Liver (tissue), 8 donors: ENCODE measurements at regions not wholly inside any gene's neighbourhood (a gene's known extent, or its start where the extent isn't known, plus 50 kb on each side); places are given as distances from the start of the nearest gene placed in this dataset.

Source experiments
- DNase-seq: peaks from one replicate; pipeline ENCODE4 v3.0.0-alpha.2; 2017; ENCODE audit warnings: low spot score
- H3K27ac ChIP-seq, 2 donors: one replicate each; pipeline ENCODE4 v1.7.0; 2013; ENCODE audit warnings: inconsistent platforms in 2 of 2, low read length in 2 of 2, control low read depth in 1 of 2, low read depth in 1 of 2, mild to moderate bottlenecking in 1 of 2
- H3K27me3 ChIP-seq, 4 donors: one replicate each; pipeline versions ENCODE4 v1.6.1 to v1.7.0; 2013; ENCODE audit warnings: low read length in 3 of 4, inconsistent platforms in 1 of 4, mild to moderate bottlenecking in 1 of 4, moderate library complexity in 1 of 4; ENCODE audit not compliant: control insufficient read depth in 4 of 4, insufficient read depth in 4 of 4
- H3K36me3 ChIP-seq, 4 donors: one replicate each; pipeline versions ENCODE4 v1.6.1 to v1.7.0; 2013; ENCODE audit warnings: low read length in 3 of 4, mild to moderate bottlenecking in 3 of 4, low read depth in 1 of 4, moderate library complexity in 1 of 4; ENCODE audit not compliant: control insufficient read depth in 4 of 4, insufficient read depth in 3 of 4
- H3K4me1 ChIP-seq, 4 donors: one replicate each; pipeline versions ENCODE4 v1.6.1 to v1.7.0; 2013; ENCODE audit warnings: low read length in 3 of 4, mild to moderate bottlenecking in 3 of 4, moderate library complexity in 1 of 4; ENCODE audit not compliant: control insufficient read depth in 4 of 4, insufficient read depth in 4 of 4
- H3K4me3 ChIP-seq, 3 donors: one replicate each; pipeline versions ENCODE4 v1.6.1 to v1.7.0; 2013; ENCODE audit warnings: low read length in 3 of 3, control low read depth in 1 of 3, low read depth in 1 of 3, mild to moderate bottlenecking in 1 of 3
- H3K9ac ChIP-seq, 2 donors: one replicate each; pipeline ENCODE4 v1.7.0; 2013; ENCODE audit warnings: low read length in 2 of 2, mild to moderate bottlenecking in 2 of 2, moderate library complexity in 2 of 2, control low read depth in 1 of 2, low read depth in 1 of 2
- H3K9me3 ChIP-seq, 4 donors: one replicate each; pipeline versions ENCODE4 v1.6.1 to v1.7.0; 2013; ENCODE audit warnings: low read length in 3 of 4; ENCODE audit not compliant: control insufficient read depth in 4 of 4
- ATF3 ChIP-seq: IDR thresholded peaks from 2 replicates; pipeline ENCODE4 v1.6.1; 2016; ENCODE audit warnings: antibody characterized with exemption
- CTCF ChIP-seq: fragments of 150-350 bp; IDR thresholded peaks from 2 replicates; pipeline ENCODE4 v1.5.1; 2017; ENCODE audit warnings: improper control_type of control experiment, low read depth, low read length; ENCODE audit not compliant: missing input control
- EGR1 ChIP-seq, 2 donors: IDR thresholded peaks; 2 replicates each; pipeline ENCODE4 v1.6.1; 2016 to 2018; ENCODE audit warnings: antibody characterized with exemption in 2 of 2, low read depth in 2 of 2
- FOXA1 ChIP-seq: IDR thresholded peaks from 2 replicates; pipeline ENCODE4 v1.6.1; 2016; ENCODE audit warnings: antibody characterized with exemption
- FOXA2 ChIP-seq: IDR thresholded peaks from 2 replicates; pipeline ENCODE4 v1.6.1; 2016; ENCODE audit warnings: antibody characterized with exemption
- GABPA ChIP-seq, 2 donors: IDR thresholded peaks in 1 of 2; conservative IDR thresholded peaks in 1 of 2; 2 replicates each; pipeline ENCODE4 v1.6.1; 2016; ENCODE audit warnings: antibody characterized with exemption in 2 of 2, mild to moderate bottlenecking in 1 of 2, moderate library complexity in 1 of 2
- HNF4A ChIP-seq, 2 donors: conservative IDR thresholded peaks; 2 replicates each; pipeline ENCODE4 v1.6.1; 2016; ENCODE audit warnings: antibody characterized with exemption in 2 of 2, mild to moderate bottlenecking in 2 of 2
- HNF4G ChIP-seq: IDR thresholded peaks from 2 replicates; pipeline ENCODE4 v1.6.1; 2016; ENCODE audit warnings: antibody characterized with exemption
- JUND ChIP-seq, 2 donors: IDR thresholded peaks; 2 replicates each; pipeline ENCODE4 v1.6.1; 2016; ENCODE audit warnings: antibody characterized with exemption in 2 of 2
- MAX ChIP-seq: IDR thresholded peaks from 2 replicates; pipeline ENCODE4 v1.6.1; 2016; ENCODE audit warnings: antibody characterized with exemption
- NR2F2 ChIP-seq: IDR thresholded peaks from 2 replicates; pipeline ENCODE4 v1.6.1; 2016; ENCODE audit warnings: antibody characterized with exemption
- RAD21 ChIP-seq, 2 donors: IDR thresholded peaks; 2 replicates each; pipeline ENCODE4 v1.6.1; 2016; ENCODE audit warnings: antibody characterized with exemption in 2 of 2, mild to moderate bottlenecking in 2 of 2
- REST ChIP-seq: IDR thresholded peaks from 2 replicates; pipeline ENCODE4 v1.6.1; 2016; ENCODE audit warnings: antibody characterized with exemption, mild to moderate bottlenecking
- RXRA ChIP-seq, 2 donors: IDR thresholded peaks; 2 replicates each; pipeline ENCODE4 v1.6.1; 2017 to 2018; ENCODE audit warnings: antibody characterized with exemption in 2 of 2, mild to moderate bottlenecking in 1 of 2
- SP1 ChIP-seq: IDR thresholded peaks from 2 replicates; pipeline ENCODE4 v1.6.1; 2018; ENCODE audit warnings: antibody characterized with exemption, mild to moderate bottlenecking
- TAF1 ChIP-seq: conservative IDR thresholded peaks from 2 replicates; pipeline ENCODE4 v1.6.1; 2016; ENCODE audit warnings: antibody characterized with exemption, mild to moderate bottlenecking
- YY1 ChIP-seq: IDR thresholded peaks from 2 replicates; pipeline ENCODE4 v1.6.1; 2016; ENCODE audit warnings: antibody characterized with exemption, mild to moderate bottlenecking
- ZBTB33 ChIP-seq: IDR thresholded peaks from 2 replicates; pipeline ENCODE4 v1.6.1; 2016; ENCODE audit warnings: antibody characterized with exemption
- WGBS: extraction: QIAGEN DNeasy Blood & Tissue Kit; methylation state at CpG from one replicate; pipeline ENCODE4 v1.1.7; 2013; 5-methylcytosine and 5-hydroxymethylcytosine counted together
- donor health status: healthy.
- donor health status: healthy.
- donor health status: healthy.
- donor health status: healthy.
- donor health status: healthy.

GRCh38 chr2:193743089-193743488, 1548.4 kb upstream of the TMEFF2 start:
- Histone ChIP-seq H3K9ac (no peak overlapping the region), H3K36me3 (no peaks in the 10 kb centered on the region), H3K27ac (no peak overlapping the region), H3K4me1 (no peaks in the 10 kb centered on the region), H3K27me3 (no peaks in the 10 kb centered on the region), H3K4me3 (no peak overlapping the region), H3K9me3 (no peaks in the 10 kb centered on the region)
- TF ChIP-seq ZBTB33 (no peak), FOXA2 (no peak), MAX (no peak), RXRA (IDR thresholded peaks at IDR 0.05) (no peak), YY1 (no peak), JUND (IDR thresholded peaks at IDR 0.05) (no peak), GABPA (IDR thresholded peaks at IDR 0.05 in 1 of 2, conservative IDR thresholded peaks at IDR 0.05 in 1 of 2) (no peak), SP1 (no peak), NR2F2 (no peak)
- DNase-seq, result no peak
- WGBS, result 43% methylated on average over 4 of the region's 4 CpGs

- H3K36me3 ChIP-seq, result no peaks in the 10 kb centered on the region
- no peaks in the 10 kb centered on the region for H3K9me3 ChIP-seq
- no peak overlapping the region for H3K27ac ChIP-seq
- H3K9ac ChIP-seq, result no peak overlapping the region
- no peaks in the 10 kb centered on the region for H3K27me3 ChIP-seq
- H3K4me1 ChIP-seq, result no peaks in the 10 kb centered on the region
- H3K4me3 ChIP-seq, result no peak overlapping the region
- TF ChIP-seq EGR1 (IDR thresholded peaks at IDR 0.05; ENCODE audit: low read depth in 2 of 2) (no peak), SP1 (no peak), HNF4G (no peak), CTCF (no peak), JUND (IDR thresholded peaks at IDR 0.05) (no peak), FOXA2 (no peak), TAF1 (no peak), GABPA (IDR thresholded peaks at IDR 0.05 in 1 of 2, conservative IDR thresholded peaks at IDR 0.05 in 1 of 2) (no peak), ZBTB33 (no peak), HNF4A (conservative IDR thresholded peaks at IDR 0.05) (no peak), MAX (no peak), FOXA1 (no peak), REST (no peak), YY1 (no peak), ATF3 (no peak), RAD21 (IDR thresholded peaks at IDR 0.05) (no peak), RXRA (IDR thresholded peaks at IDR 0.05) (no peak), NR2F2 (no peak)
- WGBS, result 79% methylated on average over 4 of the region's 4 CpGs
- no peak for DNase-seq
Measured at GRCh38 chr2:193738892-193739291, 1544.2 kb upstream of the TMEFF2 start.
